Left renal pelvis (tissue), 4 donors: ENCODE measurements at regions not wholly inside any gene's neighbourhood (a gene's known extent, or its start where the extent isn't known, plus 50 kb on each side); places are given as distances from the start of the nearest gene placed in this dataset.
"Not testable (repeated sequence)": the region's sequence is repeated elsewhere in the genome, so short reads cannot be mapped to it uniquely, and the experiment has no call there.

Experiments used
- DNase-seq, 4 donors: peaks; one replicate each; pipeline ENCODE4 v3.0.0-alpha.2; 2013; ENCODE audit warnings: low read depth in 4 of 4, low spot score in 3 of 4

DNA sequence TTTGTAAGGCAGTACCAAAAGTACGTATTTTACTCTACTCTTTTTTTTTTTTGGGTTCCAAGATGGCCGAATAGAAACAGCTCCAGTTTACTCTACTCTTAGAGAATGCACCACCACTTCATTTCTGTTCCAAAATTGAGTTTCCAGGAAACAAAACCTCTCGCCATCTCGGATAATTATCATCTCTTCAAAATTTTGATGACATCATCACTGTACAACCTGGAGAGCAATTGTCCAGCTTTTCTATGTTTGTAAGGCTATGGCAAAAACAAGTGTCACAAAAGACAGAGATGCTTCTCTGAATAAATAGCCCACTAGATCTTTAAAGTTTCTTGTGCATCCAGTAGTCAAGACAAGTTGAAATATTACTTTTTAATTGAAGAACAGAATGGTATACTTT is 1631.9 kb upstream of the CDH6 start:
- no peak for DNase-seq

- DNase-seq = no peak
Observed at GRCh38 chr5:29550523-29550922, 1643.0 kb upstream of the CDH6 start.

- no peak for DNase-seq
Observed at GRCh38 chr5:29548262-29548661, 1645.2 kb upstream of the CDH6 start.

GRCh38 chr5:29547236-29547865 is 1646.1 kb upstream of the CDH6 start:
- no peak for DNase-seq

DNA sequence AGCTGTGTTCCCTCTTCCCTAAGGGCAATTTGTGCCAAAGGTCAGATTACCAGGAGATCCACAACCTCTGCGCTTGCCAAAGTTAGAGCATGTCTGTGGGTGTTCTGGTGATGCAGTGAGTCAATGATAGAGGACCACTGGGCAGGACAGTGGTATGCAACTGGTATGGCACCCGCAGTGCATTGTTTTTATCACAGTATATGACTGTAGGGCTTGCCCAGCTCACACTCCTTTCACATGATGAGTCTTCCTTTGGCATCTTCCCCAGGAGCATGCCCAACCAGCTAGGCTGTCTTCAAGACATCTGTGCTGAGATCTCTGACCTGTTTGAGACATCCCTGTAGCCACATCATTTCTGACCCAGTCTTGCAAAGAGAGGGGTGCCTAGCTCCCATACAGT is 1650.0 kb upstream of the CDH6 start:
- DNase-seq = no peak

DNA sequence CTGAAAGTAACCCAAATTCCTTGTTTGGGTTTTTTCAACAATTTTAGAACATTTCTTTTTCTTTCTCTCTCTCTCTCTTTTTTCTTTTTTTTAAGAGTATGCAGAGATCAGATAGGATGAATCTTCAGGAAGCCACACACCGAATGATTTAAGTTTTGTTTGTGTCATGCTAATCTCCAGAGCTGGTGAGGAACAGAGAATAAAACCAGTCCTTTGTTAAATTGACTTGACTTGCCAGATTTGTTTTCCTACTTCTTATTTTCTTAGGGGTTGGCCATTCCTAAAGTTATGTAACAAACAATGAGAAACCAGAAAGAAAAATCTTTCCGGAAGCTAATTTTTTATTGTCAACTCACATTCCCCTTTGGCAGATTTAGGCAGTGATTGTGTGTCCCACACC is 1669.3 kb upstream of the CDH6 start:
- no peak for DNase-seq

DNA sequence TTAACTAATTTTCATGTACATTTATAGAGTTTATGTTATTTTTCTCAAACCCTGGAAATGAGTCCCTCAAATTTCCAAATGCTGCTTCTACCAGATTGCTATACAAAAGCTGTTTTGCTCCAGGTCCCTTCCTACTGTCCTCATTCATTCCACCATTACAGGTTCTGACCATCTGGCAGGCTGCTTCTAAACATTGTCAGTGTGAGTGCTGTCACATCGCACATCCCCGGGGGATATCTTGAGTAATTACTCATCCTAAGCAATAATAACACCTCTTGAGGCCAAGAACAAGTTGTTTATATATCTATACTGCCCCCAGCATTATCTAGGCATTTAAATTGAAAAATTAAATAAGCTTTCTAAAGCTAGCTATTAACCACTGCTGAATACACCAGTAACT is 1675.3 kb upstream of the CDH6 start:
- no peak for DNase-seq

- DNase-seq = no peak
Observed at GRCh38 chr5:29516224-29516623, 1677.3 kb upstream of the CDH6 start.

DNA sequence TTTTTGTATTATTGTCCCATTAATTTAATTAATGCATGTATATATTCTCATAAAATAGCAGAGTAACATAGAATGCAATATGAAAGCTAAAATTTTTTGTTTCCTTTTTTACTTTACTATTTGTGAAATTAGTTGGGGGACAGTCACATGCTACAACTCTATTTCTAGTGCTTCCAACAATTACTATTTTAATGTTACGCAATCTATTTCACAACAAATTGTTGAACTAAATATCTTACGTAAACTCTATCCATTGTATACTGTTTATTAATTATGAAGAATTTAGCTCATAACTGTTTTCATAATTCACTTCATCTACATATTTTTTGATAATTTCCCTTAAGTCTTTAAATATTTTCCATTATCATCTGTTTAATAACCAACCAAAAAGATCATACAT is 1685.4 kb upstream of the CDH6 start:
- no peak for DNase-seq

DNA sequence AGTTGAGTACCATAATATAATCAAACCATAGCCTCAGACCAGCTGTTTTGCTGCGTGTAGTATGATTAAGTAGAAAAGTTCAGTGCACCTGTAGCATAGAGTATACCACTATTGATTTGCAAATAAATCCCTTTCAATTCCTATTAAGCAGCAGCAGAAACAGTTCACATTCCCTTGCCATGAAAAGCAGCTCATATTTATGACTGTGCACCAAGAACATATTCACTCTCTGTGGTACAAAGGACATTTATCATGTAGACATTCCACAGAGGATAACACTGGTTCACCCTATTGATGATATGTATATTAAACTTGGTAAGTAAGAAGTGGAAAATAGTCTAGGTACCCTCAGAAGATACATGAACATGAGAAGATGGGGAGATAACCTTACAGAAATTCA is 1689.1 kb upstream of the CDH6 start:
- no peak for DNase-seq

DNA sequence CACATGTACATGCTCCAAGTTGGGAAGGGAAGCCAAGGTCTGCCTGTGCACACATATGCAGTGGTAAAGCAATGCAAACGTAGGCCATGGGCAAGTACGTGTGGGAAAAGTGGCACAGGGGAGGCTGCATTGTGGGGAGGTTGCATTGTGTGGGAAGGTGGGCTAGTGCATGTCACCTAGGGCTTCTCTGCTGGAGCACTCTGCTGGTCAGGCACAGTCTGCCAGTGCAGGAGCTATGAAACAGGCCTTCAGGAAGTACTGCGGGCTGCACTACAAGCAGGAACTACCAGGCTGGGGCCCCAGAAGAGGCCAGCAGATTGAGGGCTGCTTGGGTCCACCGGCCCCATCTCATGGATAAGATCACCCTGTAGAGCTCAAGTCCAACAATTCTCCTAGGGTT is 1694.6 kb upstream of the CDH6 start:
- DNase-seq = no peak

GRCh38 chr5:29498412-29498811 is 1695.1 kb upstream of the CDH6 start:
- DNase-seq = no peak

DNA sequence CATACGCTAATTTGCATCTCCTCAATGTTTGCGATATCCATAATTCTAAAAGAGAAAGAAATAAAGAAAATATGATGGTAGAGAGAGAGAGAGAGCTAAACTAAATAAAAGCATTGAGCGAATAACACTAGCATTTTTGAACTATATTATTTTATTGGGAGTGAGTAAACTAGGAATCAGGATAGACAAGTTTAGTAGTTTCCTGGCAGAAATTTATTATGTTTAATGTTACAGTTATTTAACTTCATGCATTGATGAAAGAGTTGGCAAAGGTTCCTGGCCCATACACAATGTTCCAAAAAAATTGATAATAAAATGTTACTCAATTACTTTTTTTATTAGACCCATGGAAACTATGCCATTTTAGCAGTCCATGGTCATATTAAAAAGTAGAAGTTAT is 1708.2 kb upstream of the CDH6 start:
- no peak for DNase-seq

- DNase-seq = no peak
Observed at GRCh38 chr5:29469581-29469980, 1723.9 kb upstream of the CDH6 start.

- DNase-seq = no peak
Observed at GRCh38 chr5:29462241-29462640, 1731.2 kb upstream of the CDH6 start.

- DNase-seq = no peak
Observed at GRCh38 chr5:29460971-29461559, 1732.4 kb upstream of the CDH6 start.

- not testable (repeated sequence) for DNase-seq
Observed at GRCh38 chr5:29451004-29451403, 1742.5 kb upstream of the CDH6 start.

DNA sequence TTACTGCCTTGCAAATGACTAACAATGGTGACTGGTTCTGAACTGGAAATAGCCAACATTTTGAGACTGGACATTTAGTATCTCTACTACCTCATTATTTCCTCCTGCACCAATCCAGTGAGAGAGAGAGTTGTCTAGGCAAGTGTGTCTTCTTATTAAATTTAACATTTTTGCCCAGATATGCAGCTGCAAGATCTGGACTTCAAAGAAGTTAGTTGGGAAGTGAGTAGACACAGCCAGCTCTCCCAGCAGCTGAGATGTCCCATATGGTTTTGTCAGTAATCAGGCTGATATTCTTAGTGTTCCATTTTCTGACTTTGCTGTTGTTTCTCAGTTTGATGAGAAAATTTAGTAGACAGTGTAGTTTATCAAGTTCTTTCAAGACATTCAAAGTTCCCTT is 1778.8 kb upstream of the CDH6 start:
- DNase-seq = no peak

- DNase-seq = no peak
Observed at GRCh38 chr5:29412979-29413378, 1780.5 kb upstream of the CDH6 start.

DNA sequence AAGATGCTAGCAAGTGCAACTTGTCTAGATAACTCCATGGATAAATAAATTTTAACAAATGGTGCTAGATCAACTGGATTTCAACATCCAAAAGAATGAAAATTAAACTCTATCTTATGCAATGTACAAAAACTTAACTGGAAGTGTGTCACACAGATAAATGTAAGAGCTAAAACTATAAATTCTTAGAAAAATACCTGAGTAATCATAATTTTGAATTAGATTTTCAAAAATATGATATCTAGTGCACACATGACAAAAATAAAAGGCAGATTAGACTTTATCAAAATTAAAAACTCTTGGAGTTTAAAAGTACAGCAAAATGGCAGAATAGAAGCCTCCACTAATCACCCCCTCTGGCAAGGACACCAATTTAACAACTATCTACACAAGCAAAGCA is 1791.2 kb upstream of the CDH6 start:
- DNase-seq = no peak

DNA sequence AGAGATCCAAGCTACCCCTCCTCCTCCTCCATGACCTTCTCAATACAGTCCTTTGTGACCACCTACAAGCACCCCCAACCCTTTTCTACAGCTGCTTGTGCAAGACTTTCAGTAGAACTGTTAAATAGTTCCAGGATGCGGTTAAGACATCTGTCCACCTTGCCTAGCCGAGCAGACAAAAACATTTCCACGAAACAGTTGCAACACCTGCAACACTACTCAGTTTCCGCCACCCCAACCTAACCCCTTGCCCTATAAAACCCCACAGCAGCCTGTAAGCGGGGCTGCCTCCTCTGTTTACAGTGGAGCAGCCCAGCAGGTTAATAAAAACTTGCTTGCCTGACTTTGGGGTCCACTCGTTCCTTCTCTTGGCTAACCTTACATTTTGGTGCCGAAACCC is 1803.5 kb upstream of the CDH6 start:
- no peak for DNase-seq

GRCh38 chr5:29387384-29387783 is 1806.1 kb upstream of the CDH6 start:
- no peak for DNase-seq

DNA sequence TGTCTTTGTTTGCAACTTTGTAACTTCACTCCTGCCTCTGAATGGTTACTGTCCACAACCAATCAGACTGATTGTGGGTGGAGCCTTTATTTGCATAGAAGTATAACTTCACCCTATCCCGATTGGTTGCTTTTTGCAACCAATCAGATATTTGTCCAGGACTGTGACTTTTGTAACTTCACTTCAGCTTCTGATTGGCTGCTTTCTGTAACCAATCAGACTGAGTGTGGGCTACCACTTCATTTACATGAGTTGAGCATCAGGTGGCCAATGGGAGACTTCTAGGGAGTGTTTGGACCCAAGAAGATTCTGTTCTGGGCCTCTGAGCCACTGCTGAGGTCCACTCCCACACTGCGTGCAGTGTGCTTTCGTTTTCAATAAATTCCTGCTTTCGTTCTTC is 1810.7 kb upstream of the CDH6 start:
- DNase-seq = no peak
